Smooth muscle cell (in vitro differentiated cells): ENCODE measurements at regions not wholly inside any gene's neighbourhood (a gene's known extent, or its start where the extent isn't known, plus 50 kb on each side); places are given as distances from the start of the nearest gene placed in this dataset.

Source experiments
- DNase-seq: peaks from one replicate; lab custom pipeline; 2025; ENCODE audit not compliant: unreplicated experiment; lab: John Stamatoyannopoulos, UW
- H2AFZ ChIP-seq: fragments of 200-600 bp; sonication (generic); 2 replicates; pipeline ENCODE4 v1.6.0; 2016; ENCODE audit warnings: antibody characterized with exemption, low read depth, mild to moderate bottlenecking
- H3F3A ChIP-seq: fragments of 200-600 bp; sonication (generic); 2 replicates; pipeline ENCODE4 v1.6.0; 2017; ENCODE audit warnings: antibody characterized with exemption, low read depth
- H3K27ac ChIP-seq: fragments of 200-600 bp; sonication (generic); 2 replicates; pipeline ENCODE4 v1.5.1; 2016; ENCODE audit warnings: low read depth, mild to moderate bottlenecking
- H3K27me3 ChIP-seq: fragments of 200-600 bp; sonication (generic); 2 replicates; pipeline ENCODE4 v1.6.1; 2016; ENCODE audit warnings: low read depth, mild to moderate bottlenecking
- H3K36me3 ChIP-seq: fragments of 200-600 bp; sonication (generic); 2 replicates; pipeline ENCODE4 v1.5.1; 2016; ENCODE audit warnings: low read depth
- H3K4me1 ChIP-seq: fragments of 200-600 bp; sonication (generic); 2 replicates; pipeline ENCODE4 v1.5.1; 2016; ENCODE audit warnings: low read depth
- H3K4me2 ChIP-seq: fragments of 200-600 bp; sonication (generic); 2 replicates; pipeline ENCODE4 v1.6.0; 2016; ENCODE audit warnings: mild to moderate bottlenecking
- H3K4me3 ChIP-seq: fragments of 200-600 bp; sonication (generic); 2 replicates; pipeline ENCODE4 v1.5.1; 2016; ENCODE audit warnings: mild to moderate bottlenecking
- H3K79me2 ChIP-seq: fragments of 200-600 bp; sonication (generic); 2 replicates; pipeline ENCODE4 v1.6.0; 2016; ENCODE audit warnings: low read depth, mild to moderate bottlenecking
- H3K9ac ChIP-seq: fragments of 200-600 bp; sonication (generic); 2 replicates; pipeline ENCODE4 v1.6.0; 2016; ENCODE audit warnings: low read depth
- H3K9me3 ChIP-seq: fragments of 200-600 bp; sonication (generic); replicated peaks from 2 replicates; pipeline ENCODE4 v1.5.1; 2016; ENCODE audit warnings: low read depth
- H4K20me1 ChIP-seq: fragments of 200-600 bp; sonication (generic); 2 replicates; pipeline ENCODE4 v1.6.0; 2016; ENCODE audit warnings: low read depth
- CTCF ChIP-seq: fragments of 200-600 bp; sonication (generic); IDR thresholded peaks from 2 replicates; pipeline ENCODE4 v1.5.1; 2017; ENCODE audit warnings: borderline replicate concordance, mild to moderate bottlenecking, antibody characterized with exemption; ENCODE audit not compliant: insufficient read depth, poor library complexity, severe bottlenecking
- WGBS: methylation state at CpG from one replicate; pipeline ENCODE4 v1.1.7; 2016; ENCODE audit warnings: low lambda C conversion rate; 5-methylcytosine and 5-hydroxymethylcytosine counted together

GRCh38 chr21:43355266-43355924 lies 71.5 kb downstream of the SIK1 start:
- no peaks in the 10 kb centered on the region for H3K9me3 ChIP-seq
- no peak overlapping the region for H3K4me3 ChIP-seq
- no peaks in the 10 kb centered on the region for H3F3A ChIP-seq
- no peak overlapping the region for H3K4me2 ChIP-seq
- no peak for TF ChIP-seq CTCF
- H3K9ac ChIP-seq = no peak overlapping the region
- DNase-seq = no peak
- no peaks in the 10 kb centered on the region for H3K27me3 ChIP-seq
- H3K27ac ChIP-seq = no peak overlapping the region
- H4K20me1 ChIP-seq = no peaks in the 10 kb centered on the region
- H3K79me2 ChIP-seq = no peaks in the 10 kb centered on the region
- no peak overlapping the region for H2AFZ ChIP-seq
- 90% methylated on average over 22 of the region's 25 CpGs for WGBS
- no peaks in the 10 kb centered on the region for H3K36me3 ChIP-seq
- H3K4me1 ChIP-seq = no peaks in the 10 kb centered on the region

DNA sequence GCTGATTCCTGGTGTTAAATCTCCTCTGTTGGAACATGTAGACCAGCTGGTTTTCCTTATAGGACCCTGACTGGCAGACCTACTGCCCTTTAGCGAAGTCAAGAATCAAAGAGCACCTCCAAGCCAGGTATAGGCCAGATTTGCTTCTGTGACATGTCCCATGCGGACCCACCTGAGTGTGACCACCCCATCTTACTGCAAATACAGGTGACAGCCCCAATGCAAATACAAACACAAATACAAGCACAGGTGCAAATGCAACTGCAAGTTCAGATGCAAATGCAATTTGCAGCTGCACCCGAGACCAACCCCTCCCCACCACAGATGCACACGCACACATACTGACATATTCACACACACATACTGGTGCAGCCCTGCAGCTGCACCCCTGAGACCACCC lies 72.3 kb downstream of the SIK1 start:
- H3K27ac ChIP-seq = no peak overlapping the region
- H3F3A ChIP-seq = no peaks in the 10 kb centered on the region
- H3K4me2 ChIP-seq = no peak overlapping the region
- no peaks in the 10 kb centered on the region for H3K9me3 ChIP-seq
- H3K36me3 ChIP-seq = no peaks in the 10 kb centered on the region
- no peaks in the 10 kb centered on the region for H3K27me3 ChIP-seq
- TF ChIP-seq CTCF = no peak
- no peak overlapping the region for H3K4me3 ChIP-seq
- peaks cover under 1% of the 10 kb centered on the region for H3K4me1 ChIP-seq
- no peaks in the 10 kb centered on the region for H3K79me2 ChIP-seq
- no peak overlapping the region for H3K9ac ChIP-seq
- no peak for DNase-seq
- 98% methylated on average over 4 of the region's 4 CpGs for WGBS
- H4K20me1 ChIP-seq = no peaks in the 10 kb centered on the region
- H2AFZ ChIP-seq = no peak overlapping the region

- no peak overlapping the region for H3K9ac ChIP-seq
- peaks cover 7% of the 10 kb centered on the region for H3K4me1 ChIP-seq
- H3K9me3 ChIP-seq = no peaks in the 10 kb centered on the region
- H3K27me3 ChIP-seq = no peaks in the 10 kb centered on the region
- H3K4me3 ChIP-seq = no peak overlapping the region
- no peak overlapping the region for H3K4me2 ChIP-seq
- no peaks in the 10 kb centered on the region for H3K79me2 ChIP-seq
- H2AFZ ChIP-seq = no peak overlapping the region
- TF ChIP-seq CTCF = no peak
- H3K36me3 ChIP-seq = no peaks in the 10 kb centered on the region
- H4K20me1 ChIP-seq = no peaks in the 10 kb centered on the region
- H3K27ac ChIP-seq = no peak overlapping the region
- 96% methylated on average over 14 of the region's 14 CpGs for WGBS
- no peaks in the 10 kb centered on the region for H3F3A ChIP-seq
- no peak for DNase-seq
Observed at GRCh38 chr21:43354026-43354420, 72.9 kb downstream of the SIK1 start.
